Fibroblast of lung (primary cell): ENCODE measurements at regions not wholly inside any gene's neighbourhood (a gene's known extent, or its start where the extent isn't known, plus 50 kb on each side); places are given as distances from the start of the nearest gene placed in this dataset.

Source experiments
- DNase-seq, 2 donors: peaks; one replicate each; pipeline versions ENCODE4 v3.0.0 to v3.0.0-alpha.2; 2010; ENCODE audit warnings: low read depth in 2 of 2
- H2AFZ ChIP-seq: 2 replicates; pipeline ENCODE4 v1.5.1; 2012; ENCODE audit warnings: low read length, control low read depth, inconsistent platforms
- H3K27ac ChIP-seq: 2 replicates; pipeline ENCODE4 v1.5.1; 2011; ENCODE audit warnings: low read length, control low read depth; ENCODE audit not compliant: insufficient read depth
- H3K27me3 ChIP-seq: 2 replicates; pipeline ENCODE4 v1.5.1; 2011; ENCODE audit warnings: mild to moderate bottlenecking, low read length; ENCODE audit not compliant: control insufficient read depth, insufficient read depth
- H3K36me3 ChIP-seq: 2 replicates; pipeline ENCODE4 v1.5.1; 2011; ENCODE audit warnings: low read length; ENCODE audit not compliant: control insufficient read depth, insufficient read depth
- H3K4me1 ChIP-seq: 2 replicates; pipeline ENCODE4 v1.5.1; 2011; ENCODE audit warnings: low read length; ENCODE audit not compliant: control insufficient read depth, insufficient read depth; ENCODE audit errors: extremely low read depth
- H3K4me2 ChIP-seq: 2 replicates; pipeline ENCODE4 v1.5.1; 2011; ENCODE audit warnings: low read length, control low read depth; ENCODE audit not compliant: insufficient read depth; ENCODE audit errors: extremely low read depth
- H3K4me3 ChIP-seq, 4 experiments: fragments of 200-600 bp in 1 of 4; sonication (generic) in 1 of 4; replicated peaks in 1 of 4; 2 replicates each; pipeline ENCODE4 v1.5.1; 2011 to 2016; ENCODE audit warnings: low read length in 4 of 4, low read depth in 3 of 4, mild to moderate bottlenecking in 3 of 4, control low read depth in 2 of 4, inconsistent platforms in 1 of 4, mixed read lengths in 1 of 4; ENCODE audit not compliant: insufficient read depth in 1 of 4; ENCODE audit errors: control extremely low read depth in 1 of 4
- H3K79me2 ChIP-seq: 2 replicates; pipeline ENCODE4 v1.5.1; 2012; ENCODE audit warnings: mild to moderate bottlenecking, low read length, inconsistent platforms; ENCODE audit not compliant: control insufficient read depth, insufficient read depth
- H3K9ac ChIP-seq: 2 replicates; pipeline ENCODE4 v1.5.1; 2011; ENCODE audit warnings: mild to moderate bottlenecking, low read length, control low read depth; ENCODE audit not compliant: insufficient read depth
- H3K9me3 ChIP-seq: 2 replicates; pipeline ENCODE4 v1.5.1; 2012; ENCODE audit warnings: low read depth, low read length; ENCODE audit not compliant: control insufficient read depth, insufficient read depth
- H4K20me1 ChIP-seq: 2 replicates; pipeline ENCODE4 v1.5.1; 2011; ENCODE audit warnings: low read length; ENCODE audit not compliant: control insufficient read depth, insufficient read depth; ENCODE audit errors: extremely low read depth
- CTCF ChIP-seq, 2 donors: IDR thresholded peaks in 1 of 2; conservative IDR thresholded peaks in 1 of 2; 1 replicate in 1 of 2; 2 replicates in 1 of 2; pipeline ENCODE4 v1.5.1; 2011 to 2012; ENCODE audit warnings: low read length in 2 of 2, control low read depth in 1 of 2, inconsistent platforms in 1 of 2, low read depth in 1 of 2, mild to moderate bottlenecking in 1 of 2
- EZH2 ChIP-seq: IDR thresholded peaks from 2 replicates; pipeline ENCODE4 v1.5.1; 2012; ENCODE audit warnings: low read length, control low read depth, mild to moderate bottlenecking; ENCODE audit errors: missing control alignments

GRCh38 chr12:30144777-30145683 is 361.3 kb upstream of the TMTC1 start:
- H3K9me3 ChIP-seq = no peaks in the 10 kb centered on the region
- no peak overlapping the region for H2AFZ ChIP-seq
- no peak overlapping the region for H3K4me3 ChIP-seq
- TF ChIP-seq EZH2 (no peak), CTCF (conservative IDR thresholded peaks at IDR 0.05 in 1 of 2, IDR thresholded peaks at IDR 0.05 in 1 of 2; ENCODE audit: low read depth in 1 of 2, low read length in 2 of 2) (no peak)
- H3K4me1 ChIP-seq = no peaks in the 10 kb centered on the region
- H3K27ac ChIP-seq = no peak overlapping the region
- H3K4me2 ChIP-seq = no peak overlapping the region
- no peak overlapping the region for H3K9ac ChIP-seq
- no peaks in the 10 kb centered on the region for H3K27me3 ChIP-seq
- DNase-seq = no peak
- no peaks in the 10 kb centered on the region for H3K36me3 ChIP-seq
- H4K20me1 ChIP-seq = no peaks in the 10 kb centered on the region
- no peaks in the 10 kb centered on the region for H3K79me2 ChIP-seq

- no peaks in the 10 kb centered on the region for H3K4me1 ChIP-seq
- no peak overlapping the region for H3K9ac ChIP-seq
- H3K27ac ChIP-seq = no peak overlapping the region
- H2AFZ ChIP-seq = no peak overlapping the region
- H3K4me3 ChIP-seq = no peak overlapping the region
- H3K27me3 ChIP-seq = no peaks in the 10 kb centered on the region
- no peaks in the 10 kb centered on the region for H4K20me1 ChIP-seq
- no peak for DNase-seq
- no peak overlapping the region for H3K4me2 ChIP-seq
- H3K79me2 ChIP-seq = no peaks in the 10 kb centered on the region
- no peaks in the 10 kb centered on the region for H3K36me3 ChIP-seq
- no peaks in the 10 kb centered on the region for H3K9me3 ChIP-seq
- TF ChIP-seq EZH2 (no peak), CTCF (conservative IDR thresholded peaks at IDR 0.05 in 1 of 2, IDR thresholded peaks at IDR 0.05 in 1 of 2; ENCODE audit: low read depth in 1 of 2, low read length in 2 of 2) (no peak)
These were observed 358.6 kb upstream of the TMTC1 start for GRCh38 chr12:30142301-30142700.

- H3K9ac ChIP-seq = no peak overlapping the region
- H3K4me2 ChIP-seq = no peak overlapping the region
- no peak for TF ChIP-seq CTCF (conservative IDR thresholded peaks at IDR 0.05 in 1 of 2, IDR thresholded peaks at IDR 0.05 in 1 of 2; ENCODE audit: low read depth in 1 of 2, low read length in 2 of 2)
- no peak for TF ChIP-seq EZH2
- no peaks in the 10 kb centered on the region for H3K79me2 ChIP-seq
- no peaks in the 10 kb centered on the region for H3K27me3 ChIP-seq
- no peaks in the 10 kb centered on the region for H3K9me3 ChIP-seq
- no peaks in the 10 kb centered on the region for H4K20me1 ChIP-seq
- H2AFZ ChIP-seq = no peak overlapping the region
- H3K4me3 ChIP-seq = no peak overlapping the region
- H3K36me3 ChIP-seq = no peaks in the 10 kb centered on the region
- H3K4me1 ChIP-seq = no peaks in the 10 kb centered on the region
- no peak overlapping the region for H3K27ac ChIP-seq
- DNase-seq = peak in 1 of 2 donors; percentile 71
These were observed 354.7 kb upstream of the TMTC1 start for GRCh38 chr12:30138483-30138882.
